ENCODE measurements at regions not wholly inside any gene's neighbourhood (a gene's known extent, or its start where the extent isn't known, plus 50 kb on each side); places are given as distances from the start of the nearest gene placed in this dataset.

DNA sequence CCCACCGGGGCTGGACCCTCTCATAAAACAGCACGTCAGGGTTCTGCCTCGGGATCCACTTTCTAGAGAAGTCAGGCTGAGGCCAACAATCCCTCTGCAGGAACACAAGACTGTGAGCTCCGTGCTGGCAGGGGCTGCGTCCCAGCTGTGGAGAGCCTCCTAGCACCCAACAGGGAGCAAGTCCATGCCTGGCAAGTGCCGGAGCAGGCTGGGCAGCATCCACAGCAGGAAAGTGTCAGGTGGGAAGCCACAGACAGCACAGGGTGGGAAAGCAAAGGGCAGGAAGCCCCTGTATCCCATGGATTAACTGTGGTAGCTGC, 682.3 kb downstream of the TBC1D22A start:
- Histone ChIP-seq H4K20me1 (ENCODE audit: insufficient read depth) (no peaks in the 10 kb centered on the region), H3K9me2 (ENCODE audit: insufficient read depth) (no peaks in the 10 kb centered on the region), H3K27ac (ENCODE audit: low read depth, low read length) (no peak overlapping the region), H3K27me3 (ENCODE audit: insufficient read depth, low read length) (no peaks in the 10 kb centered on the region), H3K36me3 (ENCODE audit: control insufficient read depth in 1 of 2, insufficient read depth in 2 of 2, low read length in 2 of 2) (no peaks in the 10 kb centered on the region), H3K79me2 (ENCODE audit: insufficient read depth, low read length) (no peaks in the 10 kb centered on the region), H3K4me2 (ENCODE audit: low read length) (no peak overlapping the region), H3K4me1 (ENCODE audit: control insufficient read depth in 1 of 2, insufficient read depth in 2 of 2, low read length in 2 of 2) (no peaks in the 10 kb centered on the region), H3K9me3 (ENCODE audit: control insufficient read depth in 1 of 2, insufficient read depth in 1 of 2, low read depth in 1 of 2, low read length in 2 of 2) (no peaks in the 10 kb centered on the region), H2AFZ (ENCODE audit: low read depth, low read length, poor library complexity, severe bottlenecking) (no peak overlapping the region), H3K4me3 (replicated peaks in 1 of 2; ENCODE audit: low read depth in 1 of 2, low read length in 2 of 2) (no peak overlapping the region), H3K9ac (ENCODE audit: low read length) (no peak overlapping the region)
- DNase-seq (ENCODE audit: low read depth, low spot score) (no peak), ATAC-seq (no peak)
- intact Hi-C loops (cut with micrococcal nuclease): no loop called here
- BruUV-seq (replicated peaks): no TSS peak
- ChIA-PET RAD21 (ENCODE audit: low non-redundant PET in 1 of 2, low total read pairs in 2 of 2, uncharacterized antibody in 2 of 2, unreplicated experiment in 2 of 2) (no interaction called here), CTCF (no interaction called here), POLR2A (no interaction called here)
- TF ChIP-seq, protein P1, sequence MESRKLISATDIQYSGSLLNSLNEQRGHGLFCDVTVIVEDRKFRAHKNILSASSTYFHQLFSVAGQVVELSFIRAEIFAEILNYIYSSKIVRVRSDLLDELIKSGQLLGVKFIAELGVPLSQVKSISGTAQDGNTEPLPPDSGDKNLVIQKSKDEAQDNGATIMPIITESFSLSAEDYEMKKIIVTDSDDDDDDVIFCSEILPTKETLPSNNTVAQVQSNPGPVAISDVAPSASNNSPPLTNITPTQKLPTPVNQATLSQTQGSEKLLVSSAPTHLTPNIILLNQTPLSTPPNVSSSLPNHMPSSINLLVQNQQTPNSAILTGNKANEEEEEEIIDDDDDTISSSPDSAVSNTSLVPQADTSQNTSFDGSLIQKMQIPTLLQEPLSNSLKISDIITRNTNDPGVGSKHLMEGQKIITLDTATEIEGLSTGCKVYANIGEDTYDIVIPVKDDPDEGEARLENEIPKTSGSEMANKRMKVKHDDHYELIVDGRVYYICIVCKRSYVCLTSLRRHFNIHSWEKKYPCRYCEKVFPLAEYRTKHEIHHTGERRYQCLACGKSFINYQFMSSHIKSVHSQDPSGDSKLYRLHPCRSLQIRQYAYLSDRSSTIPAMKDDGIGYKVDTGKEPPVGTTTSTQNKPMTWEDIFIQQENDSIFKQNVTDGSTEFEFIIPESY (IDR thresholded peaks at IDR 0.05; ENCODE audit: extremely low read depth, insufficient replicate concordance, low read length): no peak
- TF ChIP-seq POLR2AphosphoS5 (IDR thresholded peaks at IDR 0.05; ENCODE audit: low read depth, low read length) (no peak), REST (IDR thresholded peaks at IDR 0.05; ENCODE audit: low read depth) (no peak), RAD21 (IDR thresholded peaks at IDR 0.05; ENCODE audit: low read depth) (no peak), EZH2phosphoT487 (IDR thresholded peaks at IDR 0.05; ENCODE audit: borderline replicate concordance) (no peak), FOSL1 (IDR thresholded peaks at IDR 0.05; ENCODE audit: low read depth) (no peak), CTCF (IDR thresholded peaks at IDR 0.05 in 2 of 3, conservative IDR thresholded peaks at IDR 0.05 in 1 of 3; ENCODE audit: borderline replicate concordance in 1 of 3, insufficient read depth in 1 of 3, low read depth in 2 of 3, low read length in 2 of 3) (no peak), EGR1 (IDR thresholded peaks at IDR 0.05; ENCODE audit: low read depth) (no peak), YY1 (IDR thresholded peaks at IDR 0.05; ENCODE audit: extremely low read depth, insufficient replicate concordance, low read depth, low read length) (no peak), ZNF274 (IDR thresholded peaks at IDR 0.05; ENCODE audit: low read depth, low read length) (no peak), CBX3 (IDR thresholded peaks at IDR 0.05; ENCODE audit: low read depth) (no peak), EZH2 (IDR thresholded peaks at IDR 0.05) (no peak), SIN3A (IDR thresholded peaks at IDR 0.05; ENCODE audit: low read depth) (no peak), TCF7L2 (IDR thresholded peaks at IDR 0.05; ENCODE audit: borderline replicate concordance, extremely low read depth, insufficient read depth, insufficient read length) (no peak), ELF1 (IDR thresholded peaks at IDR 0.05; ENCODE audit: borderline replicate concordance, low read depth) (no peak), ATF3 (IDR thresholded peaks at IDR 0.05) (no peak)
- TF ChIP-seq, protein P2, sequence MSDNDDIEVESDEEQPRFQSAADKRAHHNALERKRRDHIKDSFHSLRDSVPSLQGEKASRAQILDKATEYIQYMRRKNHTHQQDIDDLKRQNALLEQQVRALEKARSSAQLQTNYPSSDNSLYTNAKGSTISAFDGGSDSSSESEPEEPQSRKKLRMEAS (IDR thresholded peaks at IDR 0.05): no peak
